ENCODE measurements at regions not wholly inside any gene's neighbourhood (a gene's known extent, or its start where the extent isn't known, plus 50 kb on each side); places are given as distances from the start of the nearest gene placed in this dataset.

- Histone ChIP-seq H3K27ac (ENCODE audit: insufficient read depth, low read depth, low read length) (no peak overlapping the region), H3K79me2 (ENCODE audit: control insufficient read depth, insufficient read depth, low read length) (no peaks in the 10 kb centered on the region), H3K27me3 (ENCODE audit: control insufficient read depth in 2 of 2, insufficient read depth in 2 of 2, low read length in 2 of 2) (peaks cover 0 to 3% of the 10 kb centered on the region in 2 experiments), H3K9me1 (replicated peaks; ENCODE audit: control insufficient read depth, extremely low read depth, insufficient read depth, low read length) (no peaks in the 10 kb centered on the region), H3K36me3 (ENCODE audit: control insufficient read depth in 2 of 2, extremely low read depth in 1 of 2, insufficient read depth in 2 of 2, low read length in 2 of 2) (no peaks in the 10 kb centered on the region), H3K9ac (replicated peaks; ENCODE audit: extremely low read depth, insufficient read depth, low read length) (no peak overlapping the region), H3K4me3 (replicated peaks in 1 of 3; ENCODE audit: insufficient read depth in 1 of 3, low read depth in 1 of 3, low read length in 3 of 3) (no peak overlapping the region), H4K20me1 (replicated peaks; ENCODE audit: control insufficient read depth, extremely low read depth, insufficient read depth, low read length) (no peaks in the 10 kb centered on the region), H2AFZ (ENCODE audit: low read depth, low read length) (no peak overlapping the region), H3K9me3 (replicated peaks; ENCODE audit: control insufficient read depth, insufficient read depth, low read length) (no peaks in the 10 kb centered on the region), H3K4me1 (ENCODE audit: control insufficient read depth, extremely low read depth, insufficient read depth, low read length) (no peaks in the 10 kb centered on the region), H3K4me2 (ENCODE audit: insufficient read depth, low read length) (no peak overlapping the region)
- BruUV-seq (replicated peaks): no TSS peak
- dilution Hi-C loops (cut with MboI; ENCODE audit: extremely low pct_ligation_motif_present, low sequenced_read_pairs): no loop called here
- CTCF ChIA-PET: no interaction called here
- DNase-seq (ENCODE audit: low read depth, low spot score) (no peak), FAIRE-seq (no peak)
- intact Hi-C loops (cut with micrococcal nuclease): no loop called here
- POLR2A ChIA-PET: no interaction called here
- TF ChIP-seq FOS (IDR thresholded peaks at IDR 0.05; ENCODE audit: borderline replicate concordance, insufficient read depth, low read length) (no peak), MYC (IDR thresholded peaks at IDR 0.05; ENCODE audit: low read depth, low read length) (no peak), MAX (IDR thresholded peaks at IDR 0.05; ENCODE audit: insufficient read depth, insufficient read length) (no peak), GATA2 (IDR thresholded peaks at IDR 0.05; ENCODE audit: insufficient read depth, insufficient read length, low read depth, low read length) (no peak)
Observed at GRCh38 chr21:43280949-43281633, 112.3 kb downstream of the CRYAA start.

GRCh38 chr21:43279578-43279894 lies 110.7 kb downstream of the CRYAA start:
- Histone ChIP-seq H4K20me1 (replicated peaks; ENCODE audit: control insufficient read depth, extremely low read depth, insufficient read depth, low read length) (no peaks in the 10 kb centered on the region), H3K79me2 (ENCODE audit: control insufficient read depth, insufficient read depth, low read length) (no peaks in the 10 kb centered on the region)
- intact Hi-C loops (cut with micrococcal nuclease): no loop called here

More at GRCh38 chr21:43279578-43279894, 110.7 kb downstream of the CRYAA start:
- CTCF ChIA-PET: no interaction called here
- FAIRE-seq (no peak), DNase-seq (ENCODE audit: low read depth, low spot score) (no peak)
- Histone ChIP-seq H2AFZ (ENCODE audit: low read depth, low read length) (no peak overlapping the region), H3K9me3 (replicated peaks; ENCODE audit: control insufficient read depth, insufficient read depth, low read length) (no peaks in the 10 kb centered on the region), H3K4me2 (ENCODE audit: insufficient read depth, low read length) (no peak overlapping the region), H3K9me1 (replicated peaks; ENCODE audit: control insufficient read depth, extremely low read depth, insufficient read depth, low read length) (no peaks in the 10 kb centered on the region), H3K4me3 (replicated peaks in 1 of 3; ENCODE audit: insufficient read depth in 1 of 3, low read depth in 1 of 3, low read length in 3 of 3) (no peak overlapping the region), H3K4me1 (ENCODE audit: control insufficient read depth, extremely low read depth, insufficient read depth, low read length) (no peaks in the 10 kb centered on the region), H3K27ac (ENCODE audit: insufficient read depth, low read depth, low read length) (no peak overlapping the region), H3K27me3 (ENCODE audit: control insufficient read depth in 2 of 2, insufficient read depth in 2 of 2, low read length in 2 of 2) (peaks cover 0 to 3% of the 10 kb centered on the region in 2 experiments), H3K9ac (replicated peaks; ENCODE audit: extremely low read depth, insufficient read depth, low read length) (no peak overlapping the region), H3K36me3 (ENCODE audit: control insufficient read depth in 2 of 2, extremely low read depth in 1 of 2, insufficient read depth in 2 of 2, low read length in 2 of 2) (no peaks in the 10 kb centered on the region)
- no TSS peak for BruUV-seq (replicated peaks)
- TF ChIP-seq GATA2 (IDR thresholded peaks at IDR 0.05; ENCODE audit: insufficient read depth, insufficient read length, low read depth, low read length) (no peak), CTCF (IDR thresholded peaks at IDR 0.05; ENCODE audit: extremely low read depth in 1 of 2, insufficient read depth in 1 of 2, low read depth in 1 of 2, low read length in 2 of 2) (no peak), POLR2AphosphoS5 (IDR thresholded peaks at IDR 0.05; ENCODE audit: insufficient read depth, low read depth, low read length) (no peak), EZH2 (IDR thresholded peaks at IDR 0.05; ENCODE audit: borderline replicate concordance, low read depth, low read length, severe bottlenecking) (no peak), MYC (IDR thresholded peaks at IDR 0.05; ENCODE audit: low read depth, low read length) (no peak), POLR2A (IDR thresholded peaks at IDR 0.05; ENCODE audit: low read depth, low read length) (no peak), FOS (IDR thresholded peaks at IDR 0.05; ENCODE audit: borderline replicate concordance, insufficient read depth, low read length) (no peak), JUN (IDR thresholded peaks at IDR 0.05; ENCODE audit: borderline replicate concordance, insufficient read depth, insufficient read length, low read depth) (no peak), MAX (IDR thresholded peaks at IDR 0.05; ENCODE audit: insufficient read depth, insufficient read length) (no peak)
- dilution Hi-C loops (cut with MboI; ENCODE audit: extremely low pct_ligation_motif_present, low sequenced_read_pairs): no loop called here
- POLR2A ChIA-PET: no interaction called here
